GDM1 (cell line): ENCODE measurements at regions not wholly inside any gene's neighbourhood (a gene's known extent, or its start where the extent isn't known, plus 50 kb on each side); places are given as distances from the start of the nearest gene placed in this dataset.

ENCODE experiments used
- DNase-seq: peaks from one replicate; lab custom pipeline; 2025; lab: John Stamatoyannopoulos, UW

DNA sequence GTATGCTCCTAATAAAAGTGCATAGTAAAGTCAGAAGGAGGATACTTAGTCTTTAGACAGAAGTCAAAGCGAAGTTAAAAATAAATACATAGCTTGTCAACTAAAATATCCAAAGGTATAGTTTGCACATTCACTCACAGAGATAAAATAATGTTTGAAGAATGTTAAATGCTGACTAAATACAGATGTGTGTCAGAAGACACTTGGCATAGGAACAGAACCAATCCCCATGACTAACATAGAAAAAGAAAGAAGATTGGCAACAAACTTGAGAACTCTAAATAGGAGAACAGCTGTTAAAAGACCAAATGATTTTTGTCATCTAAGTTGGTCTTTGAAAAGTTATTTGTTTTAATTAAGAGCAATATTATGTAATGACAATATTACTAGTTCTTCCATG is 1172.1 kb upstream of the RAG2 start:
- DNase-seq = no peak

DNA sequence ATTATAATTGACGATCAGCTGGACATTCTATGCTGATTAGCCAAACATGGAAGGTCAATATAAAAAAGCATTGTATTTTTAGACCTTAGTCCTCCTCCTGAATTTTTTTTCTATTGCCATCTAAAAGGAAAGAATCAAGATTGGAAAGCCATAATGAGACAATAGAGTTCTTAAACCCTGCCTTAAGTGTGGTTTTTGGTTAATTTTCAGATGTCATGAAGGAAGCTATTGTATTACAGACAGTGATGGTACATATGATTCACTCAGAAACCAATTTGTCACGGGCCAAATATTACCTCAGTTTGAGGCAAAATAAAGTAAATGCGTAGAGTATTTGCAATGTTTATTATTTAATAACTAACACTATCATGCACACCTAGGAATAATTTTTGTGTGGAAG is 1164.0 kb upstream of the RAG2 start:
- no peak for DNase-seq

- DNase-seq = no peak
Observed at GRCh38 chr11:37755521-37755920, 1157.5 kb upstream of the RAG2 start.

- no peak for DNase-seq
Observed at GRCh38 chr11:37748641-37749040, 1150.6 kb upstream of the RAG2 start.

GRCh38 chr11:37747121-37747520 is 1149.1 kb upstream of the RAG2 start:
- DNase-seq = no peak

DNA sequence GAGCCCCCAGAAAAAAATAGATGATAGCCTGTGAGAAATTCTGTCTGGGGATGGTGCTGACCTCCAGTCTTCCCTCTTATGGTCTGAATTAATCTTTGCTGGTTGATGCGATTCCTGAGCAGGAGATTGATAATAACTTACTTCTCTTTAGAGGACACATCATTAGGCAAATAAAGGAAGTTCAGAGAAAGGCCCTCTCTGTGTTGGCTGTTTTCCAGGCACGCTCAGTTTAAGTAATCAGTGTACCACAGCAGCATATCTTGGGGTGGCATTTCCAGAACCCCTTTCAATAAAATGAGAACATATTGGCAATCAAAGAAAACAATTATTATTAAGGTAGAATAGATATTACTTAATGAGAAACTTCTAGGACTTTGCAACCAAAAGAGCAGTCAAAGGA is 1129.3 kb upstream of the RAG2 start:
- no peak for DNase-seq

GRCh38 chr11:37724315-37724714 is 1126.3 kb upstream of the RAG2 start:
- no peak for DNase-seq

DNA sequence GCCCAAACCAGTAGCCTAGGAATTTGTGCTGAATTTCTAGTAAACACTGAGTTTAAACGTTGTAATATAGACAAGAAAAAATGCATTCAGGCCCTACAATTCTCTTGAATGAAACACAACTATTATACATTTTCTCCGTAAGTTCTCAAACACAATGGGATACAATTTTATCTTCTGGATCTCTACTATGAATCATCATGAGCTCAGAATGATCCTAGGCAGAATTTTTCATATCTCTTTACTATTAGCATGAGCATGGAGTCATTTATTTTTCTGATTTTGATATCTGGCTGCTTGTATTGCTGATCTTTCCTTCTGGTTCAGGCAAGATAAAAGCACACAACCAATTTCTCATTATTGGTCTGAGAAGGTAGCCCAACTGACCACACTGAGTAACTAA is 1123.4 kb upstream of the RAG2 start:
- no peak for DNase-seq

GRCh38 chr11:37718431-37718999 is 1120.5 kb upstream of the RAG2 start:
- DNase-seq = no peak

- DNase-seq = no peak
Observed at GRCh38 chr11:37712251-37712650, 1114.2 kb upstream of the RAG2 start.

DNA sequence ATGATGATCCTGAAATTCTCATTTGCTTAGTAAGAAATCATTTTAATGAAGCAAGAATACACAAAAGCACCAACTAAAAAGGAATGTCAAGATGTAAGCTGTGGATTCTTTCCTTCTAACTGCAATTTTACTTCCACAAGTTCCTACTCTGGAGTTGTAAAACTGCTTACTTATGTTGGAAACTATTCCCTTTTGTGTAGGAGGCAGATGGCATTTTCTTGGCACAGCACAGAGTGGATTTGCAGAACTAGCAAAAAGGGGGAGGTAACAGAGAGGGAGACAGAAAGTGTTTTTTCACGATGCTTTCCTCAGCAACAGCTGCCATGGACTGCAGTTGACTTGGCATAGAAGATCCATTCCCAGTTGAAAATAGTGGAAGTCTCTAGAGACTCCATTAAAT is 1112.0 kb upstream of the RAG2 start:
- no peak for DNase-seq

DNA sequence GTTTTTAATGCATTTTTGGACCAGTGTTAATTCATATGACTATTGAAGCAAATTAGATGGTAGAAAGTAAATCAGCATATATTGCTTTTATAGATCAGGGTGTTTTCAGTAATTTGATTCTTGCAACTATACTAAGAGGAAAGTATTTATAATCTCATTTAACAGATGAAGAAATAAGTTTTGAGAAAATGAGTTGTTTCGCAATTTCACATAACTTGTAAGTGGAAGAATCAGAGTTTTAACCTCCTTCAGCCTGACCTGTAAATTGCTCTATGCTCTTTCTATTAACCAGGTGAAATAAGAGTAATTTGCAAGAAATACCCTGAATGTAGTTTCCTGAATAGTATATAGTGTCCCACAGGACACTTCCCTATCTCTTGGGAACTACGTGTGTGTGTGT is 1106.8 kb upstream of the RAG2 start:
- no peak for DNase-seq

- DNase-seq = no peak
Observed at GRCh38 chr11:37699644-37700043, 1101.6 kb upstream of the RAG2 start.

- no peak for DNase-seq
Observed at GRCh38 chr11:37695283-37695682, 1097.2 kb upstream of the RAG2 start.

GRCh38 chr11:37689951-37690350 is 1091.9 kb upstream of the RAG2 start:
- no peak for DNase-seq

DNA sequence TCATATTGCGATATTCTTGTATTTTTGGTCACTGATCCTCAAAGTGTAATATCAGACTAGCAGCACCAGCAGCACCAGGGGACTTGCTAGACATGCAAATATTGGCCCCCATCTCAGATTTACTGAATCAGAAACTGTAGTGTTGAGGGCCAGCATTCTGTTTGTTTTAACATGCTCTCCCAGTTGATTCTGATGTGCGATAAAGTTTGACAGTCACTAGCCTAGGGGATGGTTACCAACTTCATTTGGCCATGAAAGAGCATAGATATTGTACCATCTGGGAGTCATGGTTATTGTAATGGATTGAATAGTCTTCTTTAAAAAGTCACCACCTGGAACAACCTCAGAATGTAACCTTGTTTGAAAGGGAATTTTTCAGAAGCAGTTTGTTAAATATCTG is 1090.4 kb upstream of the RAG2 start:
- DNase-seq = no peak

DNA sequence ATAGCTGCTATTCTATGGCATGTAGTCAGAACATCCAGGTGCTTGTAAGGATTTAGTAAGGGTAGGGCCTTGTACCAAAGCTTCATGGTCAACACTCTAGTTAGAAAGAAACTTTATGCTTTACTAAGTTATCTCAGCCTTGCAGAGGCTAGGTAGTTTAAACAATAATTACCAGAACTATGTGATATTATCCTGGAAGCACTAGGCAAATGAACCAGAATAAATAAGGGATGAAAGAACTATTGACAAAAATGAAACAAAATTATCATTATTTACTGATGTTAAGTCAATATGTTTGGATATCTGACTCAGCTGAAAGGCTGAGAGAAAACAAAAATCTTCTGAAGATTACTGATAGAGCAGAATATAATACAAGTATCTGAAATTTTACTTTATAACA is 1089.1 kb upstream of the RAG2 start:
- DNase-seq = no peak

DNA sequence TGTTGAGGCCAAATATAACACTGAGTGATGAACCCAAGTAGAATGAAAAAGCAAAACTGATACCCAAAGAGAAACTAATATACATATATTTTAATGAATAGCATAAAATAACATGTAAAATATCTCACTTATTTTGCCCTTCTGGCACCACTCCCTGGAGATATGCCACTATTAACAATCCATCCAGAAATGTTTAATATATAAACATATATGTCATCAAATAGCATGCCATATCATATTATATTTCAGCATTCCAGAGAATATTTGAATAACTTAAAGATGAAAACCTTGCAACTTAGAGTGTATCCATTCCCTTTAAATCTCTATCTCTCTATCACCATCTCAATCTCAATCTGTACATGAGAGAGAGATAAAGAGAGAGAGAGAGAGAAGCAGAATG is 1073.3 kb upstream of the RAG2 start:
- no peak for DNase-seq

- DNase-seq = no peak
Observed at GRCh38 chr11:37666960-37667359, 1068.9 kb upstream of the RAG2 start.

DNA sequence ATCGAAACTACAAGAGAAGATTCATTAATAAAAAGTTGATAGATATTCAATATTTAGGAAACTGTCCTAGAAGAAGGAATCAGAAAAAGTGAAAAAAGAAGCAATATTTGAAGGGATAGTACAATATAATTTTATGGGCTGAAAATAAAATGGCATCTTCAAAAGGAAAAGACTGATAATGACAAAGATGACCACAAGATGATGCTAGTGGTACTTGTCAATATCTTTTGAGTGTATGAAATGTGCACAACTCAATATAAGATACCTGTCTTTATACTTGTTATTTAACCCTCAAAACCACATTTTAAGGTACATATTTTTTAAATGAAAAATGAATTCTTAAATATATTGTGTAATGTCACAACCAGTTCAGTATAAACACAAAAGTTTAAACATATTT is 1059.6 kb upstream of the RAG2 start:
- DNase-seq = no peak

DNA sequence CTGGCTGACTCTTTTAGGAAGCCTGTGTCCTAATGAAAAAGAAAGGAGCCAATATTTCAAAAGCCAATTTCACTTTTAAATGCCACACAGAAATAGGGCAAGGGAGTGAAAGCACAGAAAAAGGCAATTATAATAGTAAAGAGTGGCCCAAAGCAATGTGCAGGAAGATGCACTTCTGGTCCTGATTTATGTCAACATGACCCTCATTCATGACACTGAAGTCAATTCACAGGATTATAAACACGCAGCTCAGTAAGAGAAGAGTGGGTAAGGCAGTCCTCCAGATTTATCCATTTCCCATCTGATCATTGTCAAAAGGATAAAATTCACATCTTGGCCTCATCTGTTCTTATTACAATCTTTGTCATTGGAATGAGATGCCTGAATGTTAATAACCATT is 1049.7 kb upstream of the RAG2 start:
- no peak for DNase-seq

DNA sequence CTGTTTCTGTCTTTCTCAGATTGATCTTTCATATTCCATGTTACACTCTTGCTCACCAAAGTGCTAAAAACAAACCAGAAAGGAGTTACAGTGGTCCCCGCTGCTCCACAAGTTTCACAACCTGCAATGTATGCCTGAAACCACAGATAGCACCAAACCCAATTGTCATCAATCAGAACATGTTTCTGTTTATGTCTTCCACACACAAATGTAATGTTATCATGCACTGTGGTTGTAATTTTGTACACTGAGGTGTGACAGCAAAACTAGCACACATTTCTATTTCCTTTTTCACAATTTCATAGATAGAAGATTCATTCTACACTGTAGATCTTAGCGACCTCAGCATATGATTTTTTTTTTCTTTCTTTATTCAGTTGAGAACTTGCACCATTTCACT is 1045.9 kb upstream of the RAG2 start:
- DNase-seq = no peak

DNA sequence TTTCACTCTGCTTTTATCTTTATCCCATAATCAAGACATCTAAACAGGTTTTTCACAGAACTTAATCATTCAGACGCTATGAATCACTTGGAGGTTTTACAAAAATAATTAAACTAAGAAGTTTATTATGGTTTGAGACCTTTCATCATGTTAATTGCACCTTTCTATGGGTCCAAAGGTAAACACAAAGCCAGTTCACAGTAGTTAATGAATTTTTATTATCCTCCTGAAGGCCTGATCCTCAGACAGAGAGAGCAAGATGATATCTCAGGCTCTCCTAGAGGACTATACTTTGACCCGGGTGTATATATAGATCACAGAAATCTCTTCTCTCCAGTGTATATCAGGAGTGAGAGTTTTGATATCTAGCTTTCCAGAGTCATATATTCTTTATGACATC is 1044.3 kb upstream of the RAG2 start:
- DNase-seq = no peak

DNA sequence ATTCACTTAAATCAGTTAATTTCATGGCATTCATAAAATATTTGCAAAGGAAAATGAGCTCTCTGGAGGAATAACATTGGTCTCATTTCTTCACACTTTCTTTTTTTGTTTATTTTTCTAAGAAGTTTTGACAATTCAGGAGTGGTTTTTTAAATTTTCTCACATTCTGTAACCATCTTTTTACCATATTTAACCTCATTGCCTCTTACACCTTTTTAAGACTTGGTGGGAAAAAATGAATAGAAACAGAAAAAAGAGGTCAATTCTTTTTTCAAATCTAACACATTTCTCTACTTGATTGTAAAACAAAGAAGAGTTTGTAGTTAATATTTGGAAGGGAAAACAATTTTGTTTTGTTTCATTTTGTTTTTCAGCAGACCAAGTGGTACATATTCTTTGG is 1034.7 kb upstream of the RAG2 start:
- no peak for DNase-seq

GRCh38 chr11:37630866-37631265 is 1032.8 kb upstream of the RAG2 start:
- no peak for DNase-seq
